ENCODE measurements at regions not wholly inside any gene's neighbourhood (a gene's known extent, or its start where the extent isn't known, plus 50 kb on each side); places are given as distances from the start of the nearest gene placed in this dataset.

DNA sequence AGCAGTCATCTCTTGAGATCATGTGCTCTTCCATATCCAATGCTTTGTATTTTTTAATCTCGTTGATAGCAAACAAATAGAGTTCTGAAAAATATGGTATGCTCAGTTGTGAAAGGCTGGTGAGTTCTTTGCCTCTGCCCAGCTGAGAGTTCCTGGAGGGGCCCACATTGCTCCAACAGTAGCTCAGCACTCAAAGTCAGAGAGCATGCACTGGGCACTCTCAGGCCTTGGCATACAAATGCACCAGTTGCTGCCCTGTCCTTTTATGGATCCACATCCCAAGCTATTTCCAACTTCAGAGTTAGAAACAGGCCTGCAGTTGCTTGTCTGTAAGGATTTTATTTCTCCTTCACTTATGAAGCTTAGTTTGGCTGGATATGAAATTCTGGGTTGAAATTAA lies 181.7 kb upstream of the CHRNA7 start:
- peaks cover 10% of the 10 kb centered on the region for H3K36me3 Mint-ChIP-seq (ENCODE audit: unreplicated experiment)
- H3K4me1 Mint-ChIP-seq (ENCODE audit: low read depth, unreplicated experiment): peaks cover 21% of the 10 kb centered on the region
- no peak for TF ChIP-seq CTCF (IDR thresholded peaks at IDR 0.05; ENCODE audit: partially characterized antibody, unreplicated experiment)
- H3K27ac Mint-ChIP-seq (ENCODE audit: unreplicated experiment): no peak overlapping the region
- no peaks in the 10 kb centered on the region for H3K27me3 Mint-ChIP-seq (ENCODE audit: unreplicated experiment)
- DNase-seq: no peak
- H3K4me3 Mint-ChIP-seq (ENCODE audit: unreplicated experiment): no peak overlapping the region
- peaks cover 12% of the 10 kb centered on the region for H3K9me3 Mint-ChIP-seq (ENCODE audit: unreplicated experiment)

DNA sequence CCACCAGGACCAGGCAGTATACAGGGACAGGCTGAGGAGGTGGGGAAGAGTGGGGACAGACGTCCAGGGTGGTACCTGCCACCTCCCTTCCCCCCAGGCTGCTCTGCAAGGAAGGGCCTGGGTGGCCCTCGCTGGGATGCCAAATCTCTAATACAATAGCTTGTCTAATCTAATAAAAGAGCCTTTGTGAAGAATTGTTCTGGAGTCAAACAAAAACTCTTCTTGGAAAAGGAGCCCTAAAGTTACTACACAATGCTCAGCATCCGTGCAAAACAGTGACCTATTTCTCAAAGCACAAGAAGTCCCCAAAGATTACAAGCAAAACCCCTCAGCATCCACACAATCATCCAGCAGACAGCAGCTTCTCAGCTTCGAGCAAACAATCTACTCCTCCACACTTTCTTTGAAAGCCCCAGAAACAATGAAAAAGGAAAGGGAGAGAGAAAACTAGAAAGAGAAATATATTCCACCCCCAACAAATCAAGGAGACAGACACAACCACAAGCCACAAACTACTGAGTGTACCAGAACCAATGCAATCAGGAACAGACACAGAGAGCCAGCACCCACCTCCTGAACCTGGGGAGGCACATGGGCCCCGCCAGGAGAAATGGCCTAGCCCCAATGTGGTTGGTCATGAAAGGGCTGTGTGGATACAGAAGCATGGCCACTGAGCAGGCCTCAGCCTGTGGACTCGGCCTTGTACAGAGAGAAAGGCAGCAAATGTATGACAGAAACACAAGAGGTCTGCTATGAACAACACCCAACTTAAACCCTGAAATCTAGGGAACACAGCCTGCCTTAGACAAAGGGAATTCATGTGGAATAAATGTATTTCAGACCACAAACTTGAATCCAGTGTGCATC lies 177.1 kb upstream of the CHRNA7 start:
- DNase-seq: no peak
- Mint-ChIP-seq H3K4me1 (ENCODE audit: low read depth, unreplicated experiment) (peaks cover 17% of the 10 kb centered on the region), H3K4me3 (ENCODE audit: unreplicated experiment) (no peak overlapping the region), H3K9me3 (ENCODE audit: unreplicated experiment) (peaks cover 12% of the 10 kb centered on the region), H3K27me3 (ENCODE audit: unreplicated experiment) (no peaks in the 10 kb centered on the region), H3K27ac (ENCODE audit: unreplicated experiment) (peak overlapping the region; percentile 1), H3K36me3 (ENCODE audit: unreplicated experiment) (peaks cover 15% of the 10 kb centered on the region)
- TF ChIP-seq CTCF (IDR thresholded peaks at IDR 0.05; ENCODE audit: partially characterized antibody, unreplicated experiment): no peak

DNA sequence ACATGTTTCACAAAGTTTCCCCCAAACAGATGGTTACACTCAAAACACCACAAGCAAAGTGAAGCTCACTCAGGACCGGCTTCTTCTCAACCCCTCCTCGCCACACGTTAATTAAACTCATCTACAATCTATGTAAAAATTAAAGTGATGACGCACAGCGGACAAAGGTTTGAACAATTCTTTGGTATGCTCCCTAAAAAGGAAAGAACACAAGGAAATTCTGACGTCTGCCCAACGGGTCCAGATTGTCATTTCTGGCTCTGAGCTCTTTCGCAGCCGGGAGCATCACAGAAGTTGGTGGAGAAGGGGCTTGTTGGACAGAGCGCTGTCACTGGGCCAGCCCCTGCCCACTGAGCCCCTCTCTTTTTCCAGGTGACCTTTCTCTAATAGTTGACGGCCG lies 173.7 kb upstream of the CHRNA7 start:
- no peak overlapping the region for H3K27ac Mint-ChIP-seq (ENCODE audit: unreplicated experiment)
- DNase-seq: no peak
- TF ChIP-seq CTCF (IDR thresholded peaks at IDR 0.05; ENCODE audit: partially characterized antibody, unreplicated experiment): no peak
- peaks cover 5% of the 10 kb centered on the region for H3K36me3 Mint-ChIP-seq (ENCODE audit: unreplicated experiment)
- H3K4me1 Mint-ChIP-seq (ENCODE audit: low read depth, unreplicated experiment): peaks cover 22% of the 10 kb centered on the region
- no peaks in the 10 kb centered on the region for H3K27me3 Mint-ChIP-seq (ENCODE audit: unreplicated experiment)
- H3K9me3 Mint-ChIP-seq (ENCODE audit: unreplicated experiment): peaks cover 8% of the 10 kb centered on the region
- no peak overlapping the region for H3K4me3 Mint-ChIP-seq (ENCODE audit: unreplicated experiment)

DNA sequence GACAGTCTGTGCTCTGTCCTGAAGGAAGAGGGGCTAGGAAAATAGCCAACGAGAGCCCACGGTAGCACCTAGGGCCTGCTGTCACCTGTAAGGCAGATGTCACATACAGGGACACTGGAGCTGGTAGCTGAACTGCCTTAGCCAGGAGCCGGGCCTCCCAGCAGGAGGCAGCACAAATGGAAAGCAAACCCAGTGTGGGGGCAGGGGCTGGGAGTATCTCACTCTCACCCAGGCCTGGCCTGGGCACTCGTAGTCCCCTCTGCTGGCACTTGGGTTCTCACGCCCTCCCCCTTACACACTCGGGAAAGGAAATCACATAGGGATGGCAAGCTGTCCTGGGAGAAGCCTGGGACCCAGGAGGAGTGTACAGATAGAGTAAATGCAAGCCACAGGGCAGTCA lies 173.1 kb upstream of the CHRNA7 start:
- Mint-ChIP-seq H3K9me3 (ENCODE audit: unreplicated experiment) (peaks cover 8% of the 10 kb centered on the region), H3K27ac (ENCODE audit: unreplicated experiment) (peak overlapping the region; percentile 17), H3K36me3 (ENCODE audit: unreplicated experiment) (peaks cover 9% of the 10 kb centered on the region), H3K4me1 (ENCODE audit: low read depth, unreplicated experiment) (peaks cover 22% of the 10 kb centered on the region), H3K4me3 (ENCODE audit: unreplicated experiment) (no peak overlapping the region), H3K27me3 (ENCODE audit: unreplicated experiment) (no peaks in the 10 kb centered on the region)
- TF ChIP-seq CTCF (IDR thresholded peaks at IDR 0.05; ENCODE audit: partially characterized antibody, unreplicated experiment): no peak
- no peak for DNase-seq

DNA sequence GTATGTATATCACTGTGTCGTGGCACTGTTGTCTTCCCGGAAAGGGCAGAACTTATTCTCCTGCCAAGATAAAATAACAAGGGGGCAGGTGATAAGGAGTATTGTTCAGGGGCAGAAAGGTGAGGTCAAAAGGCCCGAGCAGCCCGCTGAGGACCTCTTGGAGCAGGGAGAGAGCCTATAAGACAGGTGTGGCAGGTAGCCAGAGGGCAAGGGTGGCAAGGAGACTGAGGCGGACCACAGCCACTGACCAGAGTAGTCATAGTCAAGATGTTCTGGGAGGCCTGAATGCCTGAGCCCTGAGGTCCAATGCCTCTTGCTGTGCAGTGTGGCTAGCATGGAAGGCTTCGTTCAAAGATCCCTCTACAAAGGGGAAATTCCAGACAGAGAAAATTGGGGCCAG lies 172.3 kb upstream of the CHRNA7 start:
- Mint-ChIP-seq H3K36me3 (ENCODE audit: unreplicated experiment) (peaks cover 18% of the 10 kb centered on the region), H3K4me1 (ENCODE audit: low read depth, unreplicated experiment) (peaks cover 20% of the 10 kb centered on the region), H3K9me3 (ENCODE audit: unreplicated experiment) (peaks cover 8% of the 10 kb centered on the region), H3K27me3 (ENCODE audit: unreplicated experiment) (no peaks in the 10 kb centered on the region), H3K4me3 (ENCODE audit: unreplicated experiment) (no peak overlapping the region), H3K27ac (ENCODE audit: unreplicated experiment) (no peak overlapping the region)
- DNase-seq: no peak
- TF ChIP-seq CTCF (IDR thresholded peaks at IDR 0.05; ENCODE audit: partially characterized antibody, unreplicated experiment): no peak
